ENCODE measurements at regions not wholly inside any gene's neighbourhood (a gene's known extent, or its start where the extent isn't known, plus 50 kb on each side); places are given as distances from the start of the nearest gene placed in this dataset.
A peak's percentile ranks its signal among the peaks of the same experiment; 100 is the strongest.

DNA sequence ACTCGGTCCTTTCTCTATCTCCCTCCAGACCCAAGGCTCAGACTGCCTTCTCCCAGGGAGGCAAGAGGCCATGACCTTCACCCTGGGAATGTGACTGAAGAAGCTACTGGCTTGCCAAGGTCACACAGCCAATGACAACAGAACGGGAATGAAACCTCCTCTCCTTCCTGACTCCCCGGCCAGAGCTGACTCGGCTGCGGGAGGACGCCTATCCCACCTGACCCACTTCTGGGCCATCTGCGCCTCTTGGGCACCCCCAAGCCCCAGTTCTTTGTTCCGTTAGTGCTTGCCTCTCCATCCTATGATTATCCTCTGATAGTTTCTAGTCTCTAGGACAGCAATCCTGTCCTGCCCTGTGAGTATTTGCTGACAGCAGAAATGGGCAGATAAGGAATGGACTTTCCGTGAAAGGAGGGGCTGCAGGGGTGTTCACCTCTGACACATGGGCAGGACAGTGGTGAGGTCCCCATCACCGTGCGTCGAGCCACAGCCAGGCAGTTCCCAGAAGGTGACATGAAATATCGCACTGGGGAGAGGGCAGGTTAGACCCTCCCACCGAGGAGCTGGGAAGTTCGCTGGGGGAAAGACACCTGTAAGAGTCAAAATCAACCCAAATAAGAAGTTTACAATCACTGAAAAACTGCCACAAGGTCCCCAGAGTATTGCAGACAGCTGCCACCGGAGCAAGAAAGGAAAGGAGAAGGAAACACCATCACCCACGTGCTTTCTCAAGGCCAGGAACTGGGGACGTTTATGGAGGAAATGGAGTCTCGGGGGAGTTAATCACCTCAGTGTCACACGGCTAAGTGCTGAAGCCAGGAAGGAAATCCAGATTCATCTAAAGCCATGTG is 63.0 kb downstream of the INSIG1 start:
- H3K27me3 Mint-ChIP-seq, result peaks cover 96% of the 10 kb centered on the region
- no peak for DNase-seq
- H3K27ac Mint-ChIP-seq, result peak overlapping the region in 1 of 2 donors; percentile 51
- H3K9me3 Mint-ChIP-seq, result no peaks in the 10 kb centered on the region
- no peak for ATAC-seq
- no peak overlapping the region for H3K4me3 Mint-ChIP-seq
- H3K4me1 Mint-ChIP-seq, result peaks cover 10% of the 10 kb centered on the region

- Mint-ChIP-seq H3K27ac (no peak overlapping the region), H3K4me3 (no peak overlapping the region), H3K9me3 (no peaks in the 10 kb centered on the region)
Observed at GRCh38 chr7:155361346-155361680, 63.6 kb downstream of the INSIG1 start.

DNA sequence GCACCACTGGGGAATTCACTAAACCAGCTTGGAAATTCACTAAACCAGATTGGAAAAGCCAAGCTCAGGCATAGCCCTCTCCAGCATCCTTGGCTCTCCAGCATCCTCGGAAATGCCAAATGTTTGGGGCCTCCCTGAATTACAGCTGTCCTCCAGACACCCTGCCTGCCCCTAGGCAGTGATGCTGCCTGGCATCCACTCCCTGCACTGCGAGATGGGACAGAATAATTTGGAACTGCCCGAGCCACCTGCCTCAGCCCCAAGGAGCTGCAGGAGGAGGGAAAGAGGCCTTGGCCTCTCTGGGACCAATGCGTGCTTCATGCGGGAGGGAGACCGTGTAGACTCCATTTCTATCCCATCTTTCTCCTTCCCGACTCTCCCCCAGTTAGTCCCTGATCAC is 64.3 kb downstream of the INSIG1 start:
- Mint-ChIP-seq H3K4me3 (no peak overlapping the region), H3K9me3 (no peaks in the 10 kb centered on the region), H3K27ac (no peak overlapping the region), H3K27me3 (peaks cover 88% of the 10 kb centered on the region), H3K4me1 (peaks cover 10% of the 10 kb centered on the region)
- DNase-seq, result no peak
- no peak for ATAC-seq

More at GRCh38 chr7:155361346-155361680, 63.6 kb downstream of the INSIG1 start:
- ATAC-seq, result no peak
- Mint-ChIP-seq H3K27me3 (peaks cover 92% of the 10 kb centered on the region), H3K4me1 (peaks cover 10% of the 10 kb centered on the region)
- DNase-seq, result no peak

DNA sequence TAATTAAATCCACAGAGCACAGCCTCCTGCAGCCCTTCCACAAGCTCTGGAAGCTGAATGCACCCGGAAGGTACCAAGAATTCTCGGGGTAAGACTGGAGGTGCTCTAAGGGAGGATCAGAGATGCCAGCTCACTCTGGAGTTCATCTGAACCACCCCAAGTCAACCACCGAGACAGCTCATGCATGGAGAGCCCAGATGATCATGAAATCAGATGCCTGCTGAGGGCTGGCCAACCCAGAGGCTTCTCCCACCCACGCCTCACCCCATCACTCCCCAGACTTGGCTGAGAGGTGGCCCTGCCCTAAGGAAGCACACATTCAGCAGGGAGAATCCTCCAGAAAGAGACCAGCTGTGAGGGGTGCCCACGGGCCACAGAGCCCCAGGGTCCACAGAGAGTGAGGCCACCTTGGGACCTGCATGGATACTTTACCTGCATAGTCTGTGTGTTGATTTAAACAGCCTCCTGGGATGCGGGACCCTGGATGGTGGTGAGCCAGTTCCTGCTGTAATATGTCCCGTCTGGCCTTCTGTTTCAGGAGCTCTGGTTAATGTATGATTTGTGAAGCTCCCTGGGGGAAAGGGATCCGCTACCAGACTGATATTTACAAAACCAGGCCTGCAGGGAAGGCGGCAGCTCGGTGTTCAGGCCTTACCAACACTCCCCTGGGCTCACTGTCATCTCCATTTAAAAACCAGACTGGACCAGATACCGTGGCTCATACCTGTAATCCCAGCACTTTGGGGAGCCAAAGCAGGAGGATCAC is 64.9 kb downstream of the INSIG1 start:
- no peak for DNase-seq
- Mint-ChIP-seq H3K4me3 (no peak overlapping the region), H3K9me3 (no peaks in the 10 kb centered on the region), H3K27ac (no peak overlapping the region), H3K4me1 (peaks cover 10% of the 10 kb centered on the region), H3K27me3 (peaks cover 82% of the 10 kb centered on the region)
- ATAC-seq, result no peak

DNA sequence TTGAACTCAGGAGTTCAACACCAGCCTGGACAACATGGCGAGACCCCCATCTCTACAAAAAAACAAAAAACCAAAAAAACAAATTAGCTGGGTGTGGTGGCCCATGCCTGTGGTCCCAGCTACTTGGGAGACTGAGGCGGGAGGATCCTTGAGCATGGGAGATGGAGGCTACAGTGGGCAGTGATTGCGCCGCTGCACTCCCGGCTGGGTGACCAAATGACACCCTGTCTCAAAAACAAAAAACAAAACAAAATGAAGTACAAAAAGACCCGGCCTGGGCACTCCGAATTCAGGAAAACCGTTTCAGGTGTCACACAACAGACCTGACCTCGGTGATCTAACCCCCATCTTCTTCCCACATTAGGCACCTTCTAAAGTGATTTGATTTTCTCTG is 65.5 kb downstream of the INSIG1 start:
- Mint-ChIP-seq H3K4me1 (peaks cover 10% of the 10 kb centered on the region), H3K27me3 (peaks cover 80% of the 10 kb centered on the region), H3K27ac (no peak overlapping the region), H3K9me3 (no peaks in the 10 kb centered on the region), H3K4me3 (no peak overlapping the region)
- ATAC-seq (no peak), DNase-seq (no peak)

DNA sequence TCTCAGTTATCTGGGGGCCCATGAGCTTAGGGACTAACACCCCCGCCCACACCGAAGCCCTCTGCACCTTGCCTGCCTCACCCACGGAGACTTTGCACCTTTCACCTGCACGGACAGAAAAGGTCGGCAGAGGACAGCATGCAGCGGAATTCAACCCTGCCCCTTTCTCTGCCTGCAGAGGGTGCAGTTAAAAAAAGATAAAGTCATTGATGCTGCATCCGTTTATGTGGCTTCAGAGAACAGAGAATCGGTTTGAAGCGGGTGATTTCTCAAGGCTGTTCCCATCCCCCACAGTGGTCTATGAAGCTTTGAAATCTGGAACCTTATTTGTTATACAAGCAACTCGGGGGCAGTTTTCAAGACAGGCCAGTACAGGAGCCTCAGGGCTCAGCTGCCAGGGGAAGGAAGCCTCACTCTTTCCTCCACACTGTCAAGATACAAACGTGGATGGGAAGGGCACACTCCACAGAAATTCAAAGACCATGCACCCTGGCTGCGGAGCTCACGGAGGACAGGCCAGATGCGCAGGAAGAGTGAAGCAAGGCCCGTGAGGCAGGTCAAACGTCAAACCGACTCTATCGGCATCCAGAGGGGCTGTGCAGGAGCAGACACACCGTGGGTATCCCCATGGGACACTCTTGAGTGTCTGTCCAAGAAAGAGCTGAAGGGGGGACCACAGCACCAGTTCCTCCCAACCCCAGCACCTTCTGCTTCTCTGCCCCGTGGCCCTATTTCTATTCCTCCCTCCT is 66.3 kb downstream of the INSIG1 start:
- DNase-seq, result no peak
- no peak overlapping the region for H3K4me3 Mint-ChIP-seq
- no peaks in the 10 kb centered on the region for H3K9me3 Mint-ChIP-seq
- no peak for ATAC-seq
- peaks cover 10% of the 10 kb centered on the region for H3K4me1 Mint-ChIP-seq
- peaks cover 81% of the 10 kb centered on the region for H3K27me3 Mint-ChIP-seq
- no peak overlapping the region for H3K27ac Mint-ChIP-seq

DNA sequence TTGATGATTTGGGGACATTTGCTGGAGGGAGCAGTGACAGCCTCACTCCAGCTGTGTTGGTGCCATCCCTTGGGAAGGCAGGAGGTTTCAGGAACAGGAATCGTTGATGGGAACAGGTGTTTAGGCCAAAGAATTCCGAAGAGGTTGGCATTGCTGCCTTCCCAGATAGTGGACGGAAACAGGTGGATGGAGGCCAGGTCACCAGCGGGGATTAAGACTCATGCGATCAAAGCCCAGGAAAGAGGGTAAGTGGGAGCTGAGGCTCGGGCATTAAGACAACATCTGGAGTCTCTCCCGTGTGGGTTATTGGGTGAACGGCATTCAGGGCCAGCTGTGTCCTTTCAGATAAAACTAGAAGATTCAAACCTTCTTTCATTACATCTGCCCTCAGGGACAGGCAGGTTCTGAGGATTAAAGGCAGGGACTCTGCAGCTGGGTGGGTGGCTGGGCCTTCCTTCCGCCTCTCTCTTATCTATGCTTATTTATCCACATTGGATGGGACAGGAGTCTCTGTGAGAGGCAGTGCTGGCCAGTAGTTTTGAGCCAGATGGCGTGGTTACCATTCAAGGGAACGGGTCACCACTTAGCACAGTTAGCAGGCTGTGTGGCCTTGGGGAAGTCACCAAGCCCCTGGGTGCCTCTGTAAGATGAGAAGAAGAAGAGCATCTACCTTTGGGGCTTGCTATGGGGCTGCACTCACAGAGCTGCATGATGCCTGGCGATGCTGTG is 67.6 kb downstream of the INSIG1 start:
- H3K9me3 Mint-ChIP-seq, result no peaks in the 10 kb centered on the region
- peaks cover 10% of the 10 kb centered on the region for H3K4me1 Mint-ChIP-seq
- H3K4me3 Mint-ChIP-seq, result no peak overlapping the region
- ATAC-seq (no peak), DNase-seq (no peak)
- H3K27ac Mint-ChIP-seq, result no peak overlapping the region
- H3K27me3 Mint-ChIP-seq, result peaks cover 81% of the 10 kb centered on the region

DNA sequence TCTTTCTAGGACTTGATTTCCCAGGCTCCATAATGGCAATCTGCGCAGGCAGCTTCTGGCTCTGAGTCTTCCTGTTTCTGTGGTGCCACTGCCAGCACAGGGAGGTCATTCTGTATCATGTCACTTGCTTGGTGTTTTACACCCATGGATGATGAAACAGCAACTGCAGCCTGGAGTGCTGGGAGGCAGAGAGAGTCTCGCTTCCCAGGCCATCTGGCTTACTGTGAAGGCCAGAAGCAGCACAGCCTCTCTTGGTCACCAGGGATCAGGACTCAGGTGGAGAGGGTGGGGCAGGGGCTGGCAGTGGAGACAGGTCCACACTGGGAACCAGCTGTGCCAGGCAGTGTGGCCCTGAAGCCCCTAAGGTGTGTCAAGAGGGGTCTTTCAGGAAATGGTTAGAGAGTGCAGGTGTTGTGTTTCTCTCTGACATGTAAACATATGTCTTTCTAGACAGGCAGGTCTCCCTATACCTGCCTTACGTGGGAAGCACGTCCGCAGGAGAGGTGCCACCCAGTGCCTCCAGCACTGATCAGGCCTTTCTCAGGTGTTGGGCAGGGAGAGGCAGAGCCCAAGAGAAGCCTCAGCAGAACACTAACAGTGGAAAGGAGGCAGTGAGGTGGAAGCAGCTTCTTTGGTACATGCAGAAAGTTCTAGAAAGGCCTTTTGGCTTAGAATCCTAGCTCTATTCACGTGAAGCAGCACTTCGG is 71.4 kb downstream of the INSIG1 start:
- peaks cover 17% of the 10 kb centered on the region for H3K4me1 Mint-ChIP-seq
- H3K27me3 Mint-ChIP-seq, result peaks cover 81% of the 10 kb centered on the region
- ATAC-seq, result peak; percentile 24
- no peak overlapping the region for H3K27ac Mint-ChIP-seq
- DNase-seq, result no peak
- H3K9me3 Mint-ChIP-seq, result no peaks in the 10 kb centered on the region
- H3K4me3 Mint-ChIP-seq, result no peak overlapping the region

DNA sequence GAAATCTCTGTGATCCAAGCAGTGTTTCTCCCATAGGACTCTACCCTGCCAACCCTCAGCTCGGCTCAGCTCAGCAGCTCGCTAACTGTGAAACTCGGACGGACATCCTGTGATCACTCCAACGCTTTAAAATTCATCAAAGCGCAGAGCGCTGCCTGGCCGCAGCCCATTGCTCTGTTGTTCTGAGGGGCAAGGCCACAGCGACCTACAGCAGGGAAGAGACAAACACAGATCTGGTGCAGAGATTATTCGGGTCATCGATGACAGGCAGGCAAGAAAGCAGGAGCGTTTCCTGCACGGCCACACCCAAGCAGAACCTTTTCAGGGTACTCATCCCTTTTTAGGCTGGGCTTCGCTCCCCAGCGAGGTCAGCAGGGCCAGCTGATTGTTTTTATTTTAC is 72.1 kb downstream of the INSIG1 start:
- Mint-ChIP-seq H3K27ac (no peak overlapping the region), H3K4me1 (peaks cover 23% of the 10 kb centered on the region), H3K27me3 (peaks cover 81% of the 10 kb centered on the region), H3K4me3 (no peak overlapping the region), H3K9me3 (no peaks in the 10 kb centered on the region)
- DNase-seq (no peak), ATAC-seq (no peak)

DNA sequence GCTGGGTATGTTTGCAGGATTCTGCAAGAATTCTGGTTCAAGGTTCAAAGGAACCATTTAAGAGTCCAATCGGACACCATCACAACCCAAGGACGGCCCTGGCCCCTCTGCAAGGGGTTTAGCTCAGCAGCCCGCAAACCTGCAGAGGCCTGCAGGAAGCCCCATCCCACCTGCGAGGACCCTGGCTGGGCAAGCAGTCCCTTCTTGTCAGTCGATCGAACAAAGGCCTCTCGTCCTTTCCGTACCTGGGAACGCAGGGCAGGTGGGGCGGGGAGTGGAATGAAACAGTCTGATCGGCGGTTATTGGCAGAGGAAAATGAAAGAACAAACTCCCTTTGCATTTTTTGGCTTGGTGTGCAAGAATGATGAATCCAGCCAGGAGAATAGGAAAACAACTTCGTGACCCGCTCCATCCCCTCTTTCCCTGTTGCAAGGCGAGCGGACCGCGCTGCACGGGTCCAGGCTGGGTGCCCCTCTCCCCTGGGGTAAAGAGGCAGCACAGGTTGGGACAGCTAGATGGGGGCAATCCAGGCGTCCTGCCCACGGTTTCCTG is 73.7 kb downstream of the INSIG1 start:
- Mint-ChIP-seq H3K4me3 (no peak overlapping the region), H3K27ac (no peak overlapping the region), H3K27me3 (peaks cover 86% of the 10 kb centered on the region), H3K9me3 (no peaks in the 10 kb centered on the region), H3K4me1 (peaks cover 38% of the 10 kb centered on the region)
- no peak for DNase-seq
- ATAC-seq, result no peak

DNA sequence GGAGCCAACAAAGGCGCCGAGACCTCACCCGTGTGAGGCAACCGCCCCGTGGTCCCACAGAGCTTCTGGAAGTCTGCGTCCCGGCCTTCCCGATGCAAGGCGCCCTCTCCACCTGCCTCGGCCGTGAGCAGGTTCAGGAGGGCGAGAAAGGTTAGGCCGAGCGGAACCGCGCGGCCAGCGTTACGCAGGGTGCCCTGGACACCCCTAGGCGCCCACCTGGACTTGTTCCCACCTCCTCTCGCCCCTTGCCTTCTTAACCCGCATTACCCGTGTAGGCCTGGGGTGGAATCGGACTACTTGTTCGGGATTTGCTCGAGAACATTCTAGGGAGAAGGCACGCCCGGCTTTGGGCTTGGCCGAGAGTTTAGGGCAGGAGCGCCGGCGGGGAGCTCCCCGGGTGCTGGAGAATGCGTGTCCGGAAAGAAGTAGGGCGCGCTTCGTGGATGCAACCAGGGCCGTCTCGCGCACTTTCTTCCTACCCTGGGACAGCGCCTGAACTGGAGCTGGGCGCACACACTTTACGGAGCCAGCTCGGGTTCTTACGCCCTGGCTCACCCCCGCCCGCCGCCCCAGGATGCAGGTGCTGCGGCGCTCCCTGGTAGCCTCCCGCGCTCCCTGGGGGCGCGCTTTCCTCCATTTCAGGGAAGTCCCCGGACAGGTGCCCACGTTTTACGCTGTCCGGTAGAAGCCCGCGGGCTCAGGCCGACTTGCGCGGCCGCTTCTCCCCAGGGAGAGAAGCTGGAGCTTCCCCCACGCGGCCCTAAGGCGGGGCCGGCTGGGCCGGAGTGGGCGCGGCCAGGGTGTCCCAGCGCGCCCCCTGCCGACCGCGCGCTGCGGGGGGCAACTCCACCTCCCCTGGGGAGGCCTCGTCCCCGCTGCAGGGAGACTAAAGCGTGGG is 74.5 kb downstream of the INSIG1 start:
- Mint-ChIP-seq H3K27me3 (peaks cover 93% of the 10 kb centered on the region), H3K9me3 (no peaks in the 10 kb centered on the region), H3K27ac (no peak overlapping the region), H3K4me1 (peaks cover 38% of the 10 kb centered on the region), H3K4me3 (peak overlapping the region; percentile 73 to 88)
- DNase-seq, result no peak
- peak; percentile 50 for ATAC-seq

DNA sequence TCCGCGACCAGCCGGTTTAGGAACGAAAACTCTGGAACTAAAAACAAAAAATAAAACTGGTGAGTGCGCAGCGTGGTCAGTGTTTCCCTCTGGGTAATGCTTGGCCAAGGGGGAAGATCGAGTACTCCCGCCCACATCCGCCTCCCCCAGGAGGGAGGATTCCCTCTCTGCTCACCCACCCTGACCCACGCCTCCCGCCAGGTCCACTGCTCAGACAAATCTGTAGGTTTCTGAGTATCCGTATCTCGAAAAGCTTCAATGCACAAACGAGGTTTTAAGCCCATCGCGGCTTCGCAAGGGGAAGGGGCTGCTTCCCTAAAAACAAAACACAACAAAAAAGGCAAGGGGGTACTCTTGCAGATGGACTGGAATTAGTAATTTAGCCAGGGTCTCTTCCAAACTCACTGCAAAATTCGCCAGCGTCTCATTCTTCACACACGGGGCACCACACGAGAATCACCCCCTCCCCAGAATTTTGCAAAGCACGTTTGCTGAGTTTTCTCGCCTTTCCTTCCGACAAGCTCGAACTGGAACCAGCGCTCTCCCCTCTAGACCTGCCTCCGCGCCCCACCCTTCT is 75.2 kb downstream of the INSIG1 start:
- no peak overlapping the region for H3K27ac Mint-ChIP-seq
- DNase-seq, result no peak
- H3K4me3 Mint-ChIP-seq, result peak overlapping the region; percentile 73 to 88
- ATAC-seq, result no peak
- H3K27me3 Mint-ChIP-seq, result peaks cover 100% of the 10 kb centered on the region
- no peaks in the 10 kb centered on the region for H3K9me3 Mint-ChIP-seq
- H3K4me1 Mint-ChIP-seq, result peaks cover 43% of the 10 kb centered on the region

GRCh38 chr7:155373359-155374273 is 75.9 kb downstream of the INSIG1 start:
- H3K4me1 Mint-ChIP-seq, result peaks cover 51% of the 10 kb centered on the region

More at GRCh38 chr7:155373359-155374273, 75.9 kb downstream of the INSIG1 start:
- peak overlapping the region; percentile 76 to 88 for H3K4me3 Mint-ChIP-seq
- no peak overlapping the region for H3K27ac Mint-ChIP-seq
- ATAC-seq (no peak), DNase-seq (no peak)
- H3K27me3 Mint-ChIP-seq, result peaks cover 100% of the 10 kb centered on the region
- H3K9me3 Mint-ChIP-seq, result no peaks in the 10 kb centered on the region

Data from stimulated activated naive CD8-positive, alpha-beta T cell treated with anti-CD3 and anti-CD28 coated beads, Interleukin-15, amount 100 ng/mL, for 72 hours (primary cell).